ENCODE measurements at regions not wholly inside any gene's neighbourhood (a gene's known extent, or its start where the extent isn't known, plus 50 kb on each side); places are given as distances from the start of the nearest gene placed in this dataset.

DNA sequence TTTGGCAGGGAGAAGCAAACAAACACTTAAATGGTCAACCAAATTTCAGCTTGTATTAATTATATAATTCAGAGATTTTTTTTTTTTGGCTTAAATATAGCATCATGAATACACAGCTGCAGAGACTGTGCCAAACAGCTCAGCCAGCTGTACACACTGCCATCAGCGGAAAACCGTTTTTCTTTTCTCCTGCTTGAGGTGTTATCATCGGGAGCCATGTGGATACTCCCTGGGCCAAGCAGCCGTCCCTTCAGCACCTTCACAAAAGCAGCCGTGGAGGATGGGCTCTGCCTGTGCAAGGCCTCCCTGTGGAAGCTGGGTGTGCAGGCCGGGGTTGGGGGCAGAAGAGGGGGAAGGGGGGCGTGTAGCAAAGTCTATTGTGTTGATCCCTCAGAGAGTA, 85.0 kb downstream of the NUF2 start:
- Histone ChIP-seq H3K4me1 (ENCODE audit: control insufficient read depth, insufficient read depth, low read length) (no peaks in the 10 kb centered on the region), H3K4me3 (ENCODE audit: low read depth in 2 of 2, low read length in 2 of 2) (no peak overlapping the region), H3K27ac (ENCODE audit: low read length) (no peak overlapping the region), H3K27me3 (ENCODE audit: control insufficient read depth, insufficient read depth, low read length) (no peaks in the 10 kb centered on the region), H3K9me3 (ENCODE audit: control insufficient read depth, insufficient read depth, low read depth, low read length) (no peaks in the 10 kb centered on the region), H3K36me3 (ENCODE audit: control insufficient read depth, insufficient read depth, low read length) (no peaks in the 10 kb centered on the region)
- ATAC-seq (no peak), DNase-seq (ENCODE audit: low read depth, low spot score) (no peak)
- no TSS peak for BruUV-seq (replicated peaks)
- no peak for TF ChIP-seq CTCF (IDR thresholded peaks at IDR 0.05)
- TF ChIP-seq POLR2AphosphoS5 (IDR thresholded peaks at IDR 0.05; ENCODE audit: low read depth, low read length), result no peak
- TF ChIP-seq SIN3A (IDR thresholded peaks at IDR 0.05; ENCODE audit: borderline replicate concordance, insufficient read depth, low read depth, low read length), result no peak
- in situ Hi-C loops (cut with HindIII; ENCODE audit: low pct_unique_long_range_greater_than_20kb, low sequenced_read_pairs), result loop anchor here (25.0 kb wide), 1 partner anchor 1381 kb away; no protein-coding TSS in a partner anchor
- POLR2A ChIA-PET, result no interaction called here
- CTCF ChIA-PET, result no interaction called here
- intact Hi-C loops (cut with micrococcal nuclease; ENCODE audit: unreplicated experiment), result no loop called here

DNA sequence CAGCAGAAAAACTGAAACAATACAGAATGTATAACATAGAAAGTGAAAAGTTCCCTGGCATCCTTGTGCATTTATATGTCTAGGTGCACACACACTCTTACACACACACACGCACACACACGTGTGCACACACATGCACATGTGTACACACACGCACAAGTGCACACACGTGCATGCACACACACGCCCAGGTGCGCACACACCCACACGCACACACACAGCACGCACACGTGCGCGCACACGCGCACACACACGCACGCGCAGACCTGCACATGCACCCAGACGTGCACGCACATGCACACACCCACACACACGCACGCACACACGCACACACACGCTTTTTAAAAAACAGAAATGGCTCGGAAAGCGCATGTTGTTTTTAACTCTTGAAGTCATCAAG, 86.5 kb downstream of the NUF2 start:
- BruUV-seq (replicated peaks), result no TSS peak
- Histone ChIP-seq H3K27ac (ENCODE audit: low read length) (no peak overlapping the region), H3K4me1 (ENCODE audit: control insufficient read depth, insufficient read depth, low read length) (no peaks in the 10 kb centered on the region), H3K27me3 (ENCODE audit: control insufficient read depth, insufficient read depth, low read length) (no peaks in the 10 kb centered on the region), H3K36me3 (ENCODE audit: control insufficient read depth, insufficient read depth, low read length) (no peaks in the 10 kb centered on the region), H3K4me3 (ENCODE audit: low read depth in 2 of 2, low read length in 2 of 2) (no peak overlapping the region), H3K9me3 (ENCODE audit: control insufficient read depth, insufficient read depth, low read depth, low read length) (no peaks in the 10 kb centered on the region)
- intact Hi-C loops (cut with micrococcal nuclease; ENCODE audit: unreplicated experiment) (no loop called here), in situ Hi-C loops (cut with HindIII; ENCODE audit: low pct_unique_long_range_greater_than_20kb, low sequenced_read_pairs) (loop anchor here (25.0 kb wide), 1 partner anchor 1379 kb away; no protein-coding TSS in a partner anchor)
- ChIA-PET POLR2A (no interaction called here), CTCF (no interaction called here)
- TF ChIP-seq TCF7L2 (IDR thresholded peaks at IDR 0.05; ENCODE audit: low read depth, low read length) (no peak), CTCF (IDR thresholded peaks at IDR 0.05) (no peak), POLR2AphosphoS5 (IDR thresholded peaks at IDR 0.05; ENCODE audit: low read depth, low read length) (no peak), SIN3A (IDR thresholded peaks at IDR 0.05; ENCODE audit: borderline replicate concordance, insufficient read depth, low read depth, low read length) (no peak)
- TF ChIP-seq, protein P1, sequence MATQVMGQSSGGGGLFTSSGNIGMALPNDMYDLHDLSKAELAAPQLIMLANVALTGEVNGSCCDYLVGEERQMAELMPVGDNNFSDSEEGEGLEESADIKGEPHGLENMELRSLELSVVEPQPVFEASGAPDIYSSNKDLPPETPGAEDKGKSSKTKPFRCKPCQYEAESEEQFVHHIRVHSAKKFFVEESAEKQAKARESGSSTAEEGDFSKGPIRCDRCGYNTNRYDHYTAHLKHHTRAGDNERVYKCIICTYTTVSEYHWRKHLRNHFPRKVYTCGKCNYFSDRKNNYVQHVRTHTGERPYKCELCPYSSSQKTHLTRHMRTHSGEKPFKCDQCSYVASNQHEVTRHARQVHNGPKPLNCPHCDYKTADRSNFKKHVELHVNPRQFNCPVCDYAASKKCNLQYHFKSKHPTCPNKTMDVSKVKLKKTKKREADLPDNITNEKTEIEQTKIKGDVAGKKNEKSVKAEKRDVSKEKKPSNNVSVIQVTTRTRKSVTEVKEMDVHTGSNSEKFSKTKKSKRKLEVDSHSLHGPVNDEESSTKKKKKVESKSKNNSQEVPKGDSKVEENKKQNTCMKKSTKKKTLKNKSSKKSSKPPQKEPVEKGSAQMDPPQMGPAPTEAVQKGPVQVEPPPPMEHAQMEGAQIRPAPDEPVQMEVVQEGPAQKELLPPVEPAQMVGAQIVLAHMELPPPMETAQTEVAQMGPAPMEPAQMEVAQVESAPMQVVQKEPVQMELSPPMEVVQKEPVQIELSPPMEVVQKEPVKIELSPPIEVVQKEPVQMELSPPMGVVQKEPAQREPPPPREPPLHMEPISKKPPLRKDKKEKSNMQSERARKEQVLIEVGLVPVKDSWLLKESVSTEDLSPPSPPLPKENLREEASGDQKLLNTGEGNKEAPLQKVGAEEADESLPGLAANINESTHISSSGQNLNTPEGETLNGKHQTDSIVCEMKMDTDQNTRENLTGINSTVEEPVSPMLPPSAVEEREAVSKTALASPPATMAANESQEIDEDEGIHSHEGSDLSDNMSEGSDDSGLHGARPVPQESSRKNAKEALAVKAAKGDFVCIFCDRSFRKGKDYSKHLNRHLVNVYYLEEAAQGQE (IDR thresholded peaks at IDR 0.05; ENCODE audit: insufficient read depth in 1 of 2, low read depth in 2 of 2, low read length in 1 of 2), result no peak
- no peak for DNase-seq (ENCODE audit: low read depth, low spot score)
- no peak for ATAC-seq
